Progenitor cell of endocrine pancreas (in vitro differentiated cells): ENCODE measurements at regions not wholly inside any gene's neighbourhood (a gene's known extent, or its start where the extent isn't known, plus 50 kb on each side); places are given as distances from the start of the nearest gene placed in this dataset.

Source experiments
- DNase-seq: peaks from one replicate; pipeline ENCODE4 v3.0.0; 2021; ENCODE audit warnings: low spot score; ENCODE audit not compliant: unreplicated experiment
- H3K27ac Mint-ChIP-seq: 2 replicates; pipeline ENCODE4 v1.8.0; 2021; ENCODE audit warnings: mild to moderate bottlenecking, moderate library complexity, mixed read lengths
- H3K27me3 Mint-ChIP-seq: 2 replicates; pipeline ENCODE4 v1.8.0; 2021; ENCODE audit warnings: mixed read lengths
- H3K36me3 Mint-ChIP-seq: 2 replicates; pipeline ENCODE4 v1.8.0; 2022; ENCODE audit warnings: mixed read lengths; ENCODE audit not compliant: insufficient read depth
- H3K4me1 Mint-ChIP-seq: 2 replicates; pipeline ENCODE4 v1.8.0; 2021; ENCODE audit warnings: low read depth, mixed read lengths
- H3K4me3 Mint-ChIP-seq: 2 replicates; pipeline ENCODE4 v1.8.0; 2021; ENCODE audit warnings: low read depth, mild to moderate bottlenecking, moderate library complexity, mixed read lengths
- H3K9me3 Mint-ChIP-seq: 2 replicates; pipeline ENCODE4 v1.8.0; 2021; ENCODE audit warnings: low read depth, mixed read lengths
- CTCF ChIP-seq: fragments of 200-600 bp; sonication (generic); IDR thresholded peaks from one replicate; pipeline ENCODE4 v1.5.0; 2021; ENCODE audit warnings: antibody characterized with exemption, mild to moderate bottlenecking; ENCODE audit not compliant: unreplicated experiment

GRCh38 chr1:221308534-221309511 lies 429.6 kb downstream of the HLX start:
- no peaks in the 10 kb centered on the region for H3K9me3 Mint-ChIP-seq
- peaks cover 3% of the 10 kb centered on the region for H3K27me3 Mint-ChIP-seq
- TF ChIP-seq CTCF = no peak
- no peak for DNase-seq
- no peak overlapping the region for H3K4me3 Mint-ChIP-seq
- peaks cover 2% of the 10 kb centered on the region for H3K4me1 Mint-ChIP-seq
- H3K36me3 Mint-ChIP-seq = no peaks in the 10 kb centered on the region
- H3K27ac Mint-ChIP-seq = no peak overlapping the region

GRCh38 chr1:221309723-221310122 lies 430.5 kb downstream of the HLX start:
- no peak for DNase-seq
- Mint-ChIP-seq H3K4me3 (no peak overlapping the region), H3K4me1 (peaks cover 2% of the 10 kb centered on the region), H3K9me3 (no peaks in the 10 kb centered on the region), H3K27me3 (peaks cover 3% of the 10 kb centered on the region), H3K36me3 (no peaks in the 10 kb centered on the region), H3K27ac (no peak overlapping the region)
- no peak for TF ChIP-seq CTCF

GRCh38 chr1:221310180-221310579 lies 430.9 kb downstream of the HLX start:
- Mint-ChIP-seq H3K27me3 (peaks cover 3% of the 10 kb centered on the region), H3K4me3 (no peak overlapping the region), H3K9me3 (no peaks in the 10 kb centered on the region), H3K36me3 (no peaks in the 10 kb centered on the region), H3K4me1 (peaks cover 6% of the 10 kb centered on the region), H3K27ac (peak overlapping the region; percentile 82)
- DNase-seq = no peak
- TF ChIP-seq CTCF = no peak

GRCh38 chr1:221315330-221315729 lies 426.6 kb downstream of the DUSP10 start:
- no peak for TF ChIP-seq CTCF
- Mint-ChIP-seq H3K9me3 (no peaks in the 10 kb centered on the region), H3K27ac (no peak overlapping the region), H3K4me1 (peaks cover 10% of the 10 kb centered on the region), H3K4me3 (no peak overlapping the region), H3K36me3 (no peaks in the 10 kb centered on the region), H3K27me3 (no peaks in the 10 kb centered on the region)
- DNase-seq = no peak

GRCh38 chr1:221316491-221317056 lies 425.3 kb downstream of the DUSP10 start:
- Mint-ChIP-seq H3K4me1 (peaks cover 10% of the 10 kb centered on the region), H3K9me3 (no peaks in the 10 kb centered on the region), H3K4me3 (no peak overlapping the region), H3K36me3 (no peaks in the 10 kb centered on the region), H3K27ac (no peak overlapping the region), H3K27me3 (no peaks in the 10 kb centered on the region)
- no peak for DNase-seq
- no peak for TF ChIP-seq CTCF
